Heart left ventricle (tissue), 16 donors: ENCODE measurements at regions not wholly inside any gene's neighbourhood (a gene's known extent, or its start where the extent isn't known, plus 50 kb on each side); places are given as distances from the start of the nearest gene placed in this dataset.

Experiments used
- ATAC-seq, 4 donors: fragments of 200-7000 bp; cut with Tn5 transposase; one replicate each; pipeline ENCODE4 v1.9.1; 2020 to 2022; ENCODE audit warnings: moderate library complexity in 4 of 4, mild to moderate bottlenecking in 3 of 4, moderate number of reproducible peaks in 1 of 4
- DNase-seq, 5 donors: peaks; one replicate each; pipeline ENCODE4 v3.0.0-alpha.2; 2020
- H3K27ac ChIP-seq, 12 donors: fragments of 200-600 bp; sonication (generic) in 4 of 12; one replicate each; pipeline versions ENCODE4 v1.5.0 to v1.8.0; 2016 to 2022; ENCODE audit warnings: mild to moderate bottlenecking in 2 of 12
- H3K27me3 ChIP-seq, 9 donors: fragments of 200-600 bp; sonication (generic) in 2 of 9; one replicate each; pipeline versions ENCODE4 v1.5.1 to v1.8.0; 2016 to 2022; ENCODE audit warnings: mild to moderate bottlenecking in 3 of 9
- H3K36me3 ChIP-seq, 9 donors: fragments of 200-600 bp; sonication (generic) in 2 of 9; one replicate each; pipeline versions ENCODE4 v1.5.0 to v1.8.0; 2018 to 2022; ENCODE audit warnings: mild to moderate bottlenecking in 2 of 9
- H3K4me1 ChIP-seq, 12 donors: fragments of 200-600 bp; sonication (generic) in 4 of 12; one replicate each; pipeline versions ENCODE4 v1.5.0 to v1.8.0; 2016 to 2022; ENCODE audit warnings: mild to moderate bottlenecking in 3 of 12
- H3K4me3 ChIP-seq, 12 donors: fragments of 200-600 bp; sonication (generic) in 4 of 12; one replicate each; pipeline versions ENCODE4 v1.5.0 to v1.8.0; 2017 to 2022; ENCODE audit warnings: mild to moderate bottlenecking in 9 of 12, moderate library complexity in 4 of 12
- H3K9me3 ChIP-seq, 12 donors: fragments of 200-600 bp; sonication (generic) in 4 of 12; one replicate each; pipeline versions ENCODE4 v1.5.0 to v1.8.0; 2016 to 2022; ENCODE audit warnings: mild to moderate bottlenecking in 1 of 12
- CTCF ChIP-seq, 12 donors: fragments of 200-600 bp; sonication (generic) in 4 of 12; IDR thresholded peaks; one replicate each; pipeline versions ENCODE4 v1.5.0 to v1.8.0; 2018 to 2022; ENCODE audit warnings: antibody characterized with exemption in 12 of 12, mild to moderate bottlenecking in 5 of 12
- POLR2A ChIP-seq, 2 donors: fragments of 450-650 bp; IDR thresholded peaks; one replicate each; pipeline ENCODE4 v1.6.1; 2017; ENCODE audit warnings: antibody characterized with exemption in 2 of 2, mild to moderate bottlenecking in 2 of 2, moderate library complexity in 2 of 2
- WGBS, 4 donors: extraction: QIAGEN DNeasy Blood & Tissue Kit in 2 of 4; methylation state at CpG; one replicate each; pipeline versions ENCODE4 v1.1.5 to v1.1.7; 2013 to 2018; 5-methylcytosine and 5-hydroxymethylcytosine counted together
- intact Hi-C, 10 donors: fragments of 100-400 bp; cut with DNase I; formaldehyde crosslinking; loops; one replicate each; pipeline versions ENCODE4 v1.11.1 to v1.14.2; 2022
- donor health status: ischemic (EF 13 %, LVEDD 7.1; RV severe dilation, severe dysfunction).
- donor health status: healthy with polysubstance abuse.
- donor health status: DM: no; HTN: yes; CAD: no.
- donor health status: DM: no; HTN: no; CAD: no.
- donor health status: ischemic (EF 25% LVEDD 6.9; RV normal size, moderate dysfunction).
- donor health status: ischemic (EF 25% LVEDD 5.7; RV mildly dilated, moderate dysfunction).
- donor health status: healthy.
- donor health status: DM: yes; HTN: yes; CAD: no.
- donor health status: ischemic (EF 35%, LVEDD 5.7; RV mildly dilated, moderate dysfunction).
- donor health status: nonischemic (EF 11% LVEDD 7.7; RV severe dilation, severe dysfunction).
- donor health status: DM: yes; HTN: yes; CAD: no.
- donor health status: PGD.
- donor health status: ischemic (EF 29% LVEDD 5.4; RV normal size, mild dysfunction).
- donor health status: nonischemic (EF 23%, LVEDD 6.1; RV moderate dilation, normal function).

- H3K9me3 ChIP-seq = no peaks in the 10 kb centered on the region
- 28 to 36% (median 33%) methylated on average over 5 of the region's 5 CpGs for WGBS, 4 donors
- no peak for DNase-seq
- no peak for TF ChIP-seq POLR2A (IDR thresholded peaks at IDR 0.05)
- no peak for TF ChIP-seq CTCF (IDR thresholded peaks at IDR 0.05)
- no peaks in the 10 kb centered on the region for H3K4me1 ChIP-seq
- intact Hi-C loops = no loop called here
- H3K36me3 ChIP-seq = no peaks in the 10 kb centered on the region
- peaks cover 0 to 32% (median 0%) of the 10 kb centered on the region in 9 donors for H3K27me3 ChIP-seq
- no peak overlapping the region for H3K27ac ChIP-seq
- ATAC-seq = no peak
- H3K4me3 ChIP-seq = no peak overlapping the region
Measured at GRCh38 chr12:107306141-107306659, 212.9 kb upstream of the CRY1 start.

- DNase-seq (no peak), ATAC-seq (no peak)
- H3K4me1 ChIP-seq = no peaks in the 10 kb centered on the region
- TF ChIP-seq POLR2A (IDR thresholded peaks at IDR 0.05) = no peak
- TF ChIP-seq CTCF (IDR thresholded peaks at IDR 0.05) = no peak
- H3K9me3 ChIP-seq = no peaks in the 10 kb centered on the region
- H3K27me3 ChIP-seq = peaks cover 0 to 37% (median 0%) of the 10 kb centered on the region in 9 donors
- no peak overlapping the region for H3K4me3 ChIP-seq
- intact Hi-C loops = no loop called here
- no peak overlapping the region for H3K27ac ChIP-seq
- H3K36me3 ChIP-seq = no peaks in the 10 kb centered on the region
Measured at GRCh38 chr12:107308310-107308709, 215.0 kb upstream of the CRY1 start.

- no peaks in the 10 kb centered on the region for H3K9me3 ChIP-seq
- 56 to 81% (median 66%) methylated on average over 4 of the region's 4 CpGs for WGBS, 4 donors
- ATAC-seq = no peak
Measured at GRCh38 chr12:107309020-107309419, 215.7 kb upstream of the CRY1 start.

GRCh38 chr12:107310621-107311020, 217.3 kb upstream of the CRY1 start:
- H3K27ac ChIP-seq = no peak overlapping the region
- TF ChIP-seq POLR2A (IDR thresholded peaks at IDR 0.05) = no peak
- no peak for TF ChIP-seq CTCF (IDR thresholded peaks at IDR 0.05)
- peaks cover 0 to 46% (median 0%) of the 10 kb centered on the region in 9 donors for H3K27me3 ChIP-seq
- no peaks in the 10 kb centered on the region for H3K9me3 ChIP-seq
- H3K4me3 ChIP-seq = no peak overlapping the region
- DNase-seq (no peak), ATAC-seq (no peak)
- no peaks in the 10 kb centered on the region for H3K4me1 ChIP-seq
- intact Hi-C loops = loop anchor here in 1 of 10 donors (10.0 kb wide), 1 partner anchor 294 kb away; no protein-coding TSS in a partner anchor
- H3K36me3 ChIP-seq = no peaks in the 10 kb centered on the region
- 45 to 60% (median 55%) methylated on average over 4 of the region's 4 CpGs for WGBS, 4 donors

More at GRCh38 chr12:107309020-107309419, 215.7 kb upstream of the CRY1 start:
- Histone ChIP-seq H3K4me3 (no peak overlapping the region), H3K27ac (no peak overlapping the region), H3K36me3 (no peaks in the 10 kb centered on the region), H3K4me1 (no peaks in the 10 kb centered on the region), H3K27me3 (peaks cover 0 to 37% (median 0%) of the 10 kb centered on the region in 9 donors)
- no peak for TF ChIP-seq CTCF (IDR thresholded peaks at IDR 0.05)
- TF ChIP-seq POLR2A (IDR thresholded peaks at IDR 0.05) = no peak
- no peak for DNase-seq
- intact Hi-C loops = no loop called here
